ENCODE measurements at regions not wholly inside any gene's neighbourhood (a gene's known extent, or its start where the extent isn't known, plus 50 kb on each side); places are given as distances from the start of the nearest gene placed in this dataset.

- Mint-ChIP-seq H3K27me3 (no peaks in the 10 kb centered on the region), H3K4me1 (no peaks in the 10 kb centered on the region), H3K9me3 (peaks cover 2 to 6% (median 3%) of the 10 kb centered on the region in 3 donors), H3K36me3 (no peaks in the 10 kb centered on the region), H3K4me3 (no peak overlapping the region), H3K27ac (no peak overlapping the region)
These were observed 674.5 kb downstream of the HDGFL1 start for GRCh38 chr6:23243854-23244253.

GRCh38 chr6:23244300-23244699, 674.9 kb downstream of the HDGFL1 start:
- Mint-ChIP-seq H3K4me3 (no peak overlapping the region), H3K4me1 (no peaks in the 10 kb centered on the region), H3K36me3 (no peaks in the 10 kb centered on the region), H3K9me3 (peaks cover 2 to 6% (median 3%) of the 10 kb centered on the region in 3 donors), H3K27me3 (no peaks in the 10 kb centered on the region), H3K27ac (no peak overlapping the region)

- no peaks in the 10 kb centered on the region for H3K27me3 Mint-ChIP-seq
- peaks cover 2 to 6% (median 3%) of the 10 kb centered on the region in 3 donors for H3K9me3 Mint-ChIP-seq
- H3K4me1 Mint-ChIP-seq: no peaks in the 10 kb centered on the region
- no peak overlapping the region for H3K27ac Mint-ChIP-seq
- H3K4me3 Mint-ChIP-seq: no peak overlapping the region
- H3K36me3 Mint-ChIP-seq: no peaks in the 10 kb centered on the region
These were observed 676.2 kb downstream of the HDGFL1 start for GRCh38 chr6:23245572-23245971.

- Mint-ChIP-seq H3K27ac (no peak overlapping the region), H3K4me3 (no peak overlapping the region), H3K36me3 (no peaks in the 10 kb centered on the region), H3K4me1 (no peaks in the 10 kb centered on the region), H3K9me3 (peaks cover 2 to 8% (median 3%) of the 10 kb centered on the region in 3 donors), H3K27me3 (no peaks in the 10 kb centered on the region)
These were observed 677.5 kb downstream of the HDGFL1 start for GRCh38 chr6:23246896-23247295.

GRCh38 chr6:23250556-23250955, 681.2 kb downstream of the HDGFL1 start:
- Mint-ChIP-seq H3K36me3 (no peaks in the 10 kb centered on the region), H3K4me1 (no peaks in the 10 kb centered on the region), H3K27me3 (no peaks in the 10 kb centered on the region), H3K27ac (no peak overlapping the region), H3K4me3 (no peak overlapping the region), H3K9me3 (peaks cover 3 to 7% (median 5%) of the 10 kb centered on the region in 3 donors)

- Mint-ChIP-seq H3K27ac (peak overlapping the region in 1 of 3 donors; percentile 17), H3K9me3 (peaks cover 0 to 7% (median 4%) of the 10 kb centered on the region in 3 donors), H3K27me3 (no peaks in the 10 kb centered on the region), H3K4me1 (no peaks in the 10 kb centered on the region), H3K4me3 (no peak overlapping the region), H3K36me3 (no peaks in the 10 kb centered on the region)
These were observed 693.5 kb downstream of the HDGFL1 start for GRCh38 chr6:23262864-23263263.

GRCh38 chr6:23265270-23265669, 695.9 kb downstream of the HDGFL1 start:
- Mint-ChIP-seq H3K4me1 (no peaks in the 10 kb centered on the region), H3K36me3 (no peaks in the 10 kb centered on the region), H3K27ac (no peak overlapping the region), H3K27me3 (no peaks in the 10 kb centered on the region), H3K9me3 (peaks cover 0 to 8% (median 7%) of the 10 kb centered on the region in 3 donors), H3K4me3 (no peak overlapping the region)

- no peaks in the 10 kb centered on the region for H3K4me1 Mint-ChIP-seq
- no peak overlapping the region for H3K4me3 Mint-ChIP-seq
- peaks cover 0 to 8% (median 0%) of the 10 kb centered on the region in 3 donors for H3K9me3 Mint-ChIP-seq
- H3K27me3 Mint-ChIP-seq: no peaks in the 10 kb centered on the region
- no peak overlapping the region for H3K27ac Mint-ChIP-seq
- H3K36me3 Mint-ChIP-seq: no peaks in the 10 kb centered on the region
These were observed 697.2 kb downstream of the HDGFL1 start for GRCh38 chr6:23266536-23266935.

- Mint-ChIP-seq H3K9me3 (peaks cover 0 to 13% (median 0%) of the 10 kb centered on the region in 3 donors), H3K27ac (no peak overlapping the region), H3K36me3 (no peaks in the 10 kb centered on the region), H3K4me3 (no peak overlapping the region), H3K27me3 (no peaks in the 10 kb centered on the region), H3K4me1 (no peaks in the 10 kb centered on the region)
These were observed 698.3 kb downstream of the HDGFL1 start for GRCh38 chr6:23267651-23268050.

- no peak overlapping the region for H3K27ac Mint-ChIP-seq
- no peaks in the 10 kb centered on the region for H3K36me3 Mint-ChIP-seq
- no peak overlapping the region for H3K4me3 Mint-ChIP-seq
- no peaks in the 10 kb centered on the region for H3K27me3 Mint-ChIP-seq
- peaks cover 0 to 13% (median 0%) of the 10 kb centered on the region in 3 donors for H3K9me3 Mint-ChIP-seq
- no peaks in the 10 kb centered on the region for H3K4me1 Mint-ChIP-seq
These were observed 699.0 kb downstream of the HDGFL1 start for GRCh38 chr6:23268348-23268747.

GRCh38 chr6:23269436-23269835, 700.1 kb downstream of the HDGFL1 start:
- Mint-ChIP-seq H3K36me3 (no peaks in the 10 kb centered on the region), H3K4me3 (no peak overlapping the region), H3K9me3 (peaks cover 0 to 13% (median 0%) of the 10 kb centered on the region in 3 donors), H3K27ac (no peak overlapping the region), H3K27me3 (no peaks in the 10 kb centered on the region), H3K4me1 (no peaks in the 10 kb centered on the region)

- Mint-ChIP-seq H3K4me3 (no peak overlapping the region), H3K36me3 (no peaks in the 10 kb centered on the region), H3K9me3 (peaks cover 0 to 9% (median 0%) of the 10 kb centered on the region in 3 donors), H3K27me3 (no peaks in the 10 kb centered on the region), H3K4me1 (no peaks in the 10 kb centered on the region), H3K27ac (no peak overlapping the region)
These were observed 703.2 kb downstream of the HDGFL1 start for GRCh38 chr6:23272536-23272935.

- no peak overlapping the region for H3K27ac Mint-ChIP-seq
- no peaks in the 10 kb centered on the region for H3K27me3 Mint-ChIP-seq
- no peaks in the 10 kb centered on the region for H3K4me1 Mint-ChIP-seq
- peaks cover 2% of the 10 kb centered on the region for H3K36me3 Mint-ChIP-seq
- peaks cover 0 to 3% (median 0%) of the 10 kb centered on the region in 3 donors for H3K9me3 Mint-ChIP-seq
- H3K4me3 Mint-ChIP-seq: no peak overlapping the region
These were observed 708.3 kb downstream of the HDGFL1 start for GRCh38 chr6:23277521-23278179.

- Mint-ChIP-seq H3K4me3 (no peak overlapping the region), H3K4me1 (no peaks in the 10 kb centered on the region), H3K36me3 (peaks cover 2% of the 10 kb centered on the region), H3K27me3 (no peaks in the 10 kb centered on the region), H3K9me3 (peaks cover 0 to 3% (median 0%) of the 10 kb centered on the region in 3 donors), H3K27ac (no peak overlapping the region)
These were observed 708.8 kb downstream of the HDGFL1 start for GRCh38 chr6:23278180-23278532.

- H3K4me1 Mint-ChIP-seq: no peaks in the 10 kb centered on the region
- H3K4me3 Mint-ChIP-seq: no peak overlapping the region
- H3K9me3 Mint-ChIP-seq: peaks cover 0 to 3% (median 0%) of the 10 kb centered on the region in 3 donors
- H3K36me3 Mint-ChIP-seq: peaks cover 2% of the 10 kb centered on the region
- no peak overlapping the region for H3K27ac Mint-ChIP-seq
- H3K27me3 Mint-ChIP-seq: no peaks in the 10 kb centered on the region
These were observed 711.1 kb downstream of the HDGFL1 start for GRCh38 chr6:23280437-23280836.

GRCh38 chr6:23282252-23283021, 713.1 kb downstream of the HDGFL1 start:
- H3K27ac Mint-ChIP-seq: no peak overlapping the region
- H3K4me1 Mint-ChIP-seq: no peaks in the 10 kb centered on the region
- no peaks in the 10 kb centered on the region for H3K27me3 Mint-ChIP-seq
- peaks cover 0 to 3% (median 0%) of the 10 kb centered on the region in 3 donors for H3K9me3 Mint-ChIP-seq
- H3K4me3 Mint-ChIP-seq: no peak overlapping the region
- peaks cover 2% of the 10 kb centered on the region for H3K36me3 Mint-ChIP-seq
